Neuronal stem cell (in vitro differentiated cells): ENCODE measurements at regions not wholly inside any gene's neighbourhood (a gene's known extent, or its start where the extent isn't known, plus 50 kb on each side); places are given as distances from the start of the nearest gene placed in this dataset.
A peak's percentile ranks its signal among the peaks of the same experiment; 100 is the strongest.

Experiments used
- DNase-seq: peaks from one replicate; pipeline ENCODE4 v3.0.0-alpha.2; 2013; ENCODE audit warnings: low spot score
- H2AFZ ChIP-seq: one replicate; pipeline ENCODE4 v1.6.1; 2013; ENCODE audit warnings: mild to moderate bottlenecking, low read length, inconsistent platforms
- H2AK5ac ChIP-seq: 2 replicates; pipeline ENCODE4 v1.6.1; 2013; ENCODE audit warnings: low read depth, mild to moderate bottlenecking, inconsistent platforms, low read length, moderate library complexity, mixed read lengths
- H2BK120ac ChIP-seq: 2 replicates; pipeline ENCODE4 v1.6.1; 2013; ENCODE audit warnings: low read depth, mild to moderate bottlenecking, inconsistent platforms, low read length, moderate library complexity, mixed read lengths
- H2BK12ac ChIP-seq: one replicate; pipeline ENCODE4 v1.6.1; 2013; ENCODE audit warnings: low read length, inconsistent platforms
- H2BK15ac ChIP-seq: 2 replicates; pipeline ENCODE4 v1.6.1; 2013; ENCODE audit warnings: mild to moderate bottlenecking, low read length, inconsistent platforms, mixed read lengths
- H2BK5ac ChIP-seq: one replicate; pipeline ENCODE4 v1.6.1; 2013; ENCODE audit warnings: inconsistent platforms, mild to moderate bottlenecking, low read length, moderate library complexity
- H3K14ac ChIP-seq: one replicate; pipeline ENCODE4 v1.6.1; 2013; ENCODE audit warnings: low read length, inconsistent platforms
- H3K18ac ChIP-seq: 2 replicates; pipeline ENCODE4 v1.6.1; 2013; ENCODE audit warnings: low read length, inconsistent platforms
- H3K23ac ChIP-seq: 2 replicates; pipeline ENCODE4 v1.6.1; 2013; ENCODE audit warnings: low read depth, mild to moderate bottlenecking, mixed read lengths, low read length, inconsistent platforms; ENCODE audit not compliant: poor library complexity
- H3K27ac ChIP-seq: replicated peaks from 3 replicates; pipeline ENCODE4 v1.5.1; 2013; ENCODE audit warnings: low read length, inconsistent platforms
- H3K27me3 ChIP-seq, 3 experiments: 2 replicates each; pipeline ENCODE4 v1.6.1; 2013; ENCODE audit warnings: low read length in 3 of 3, mild to moderate bottlenecking in 2 of 3, inconsistent platforms in 1 of 3, low read depth in 1 of 3, mixed read lengths in 1 of 3, moderate library complexity in 1 of 3; ENCODE audit not compliant: control insufficient read depth in 3 of 3, insufficient read depth in 3 of 3
- H3K36me3 ChIP-seq, 2 donors: replicated peaks in 1 of 2; 2 replicates each; pipeline ENCODE4 v1.6.1; 2013; ENCODE audit warnings: low read length in 2 of 2; ENCODE audit not compliant: control insufficient read depth in 2 of 2, insufficient read depth in 2 of 2
- H3K4ac ChIP-seq: 2 replicates; pipeline ENCODE4 v1.6.1; 2013; ENCODE audit warnings: inconsistent platforms, mild to moderate bottlenecking, low read length, moderate library complexity
- H3K4me1 ChIP-seq, 2 donors: 1 replicate in 1 of 2; 2 replicates in 1 of 2; pipeline ENCODE4 v1.6.1; 2013; ENCODE audit warnings: low read length in 2 of 2, low read depth in 1 of 2; ENCODE audit not compliant: control insufficient read depth in 2 of 2, insufficient read depth in 1 of 2
- H3K4me2 ChIP-seq: one replicate; pipeline ENCODE4 v1.6.1; 2013; ENCODE audit warnings: mild to moderate bottlenecking, low read length, inconsistent platforms; ENCODE audit not compliant: insufficient read depth, poor library complexity, severe bottlenecking
- H3K4me3 ChIP-seq, 2 donors: 2 replicates each; pipeline ENCODE4 v1.5.1; 2013; ENCODE audit warnings: low read length in 2 of 2, mild to moderate bottlenecking in 2 of 2, inconsistent platforms in 1 of 2, moderate library complexity in 1 of 2
- H3K79me1 ChIP-seq: one replicate; pipeline ENCODE4 v1.6.1; 2013; ENCODE audit warnings: low read depth, mild to moderate bottlenecking, inconsistent platforms, low read length, moderate library complexity
- H3K9ac ChIP-seq: one replicate; pipeline ENCODE4 v1.6.1; 2013; ENCODE audit warnings: mild to moderate bottlenecking, low read depth, low read length, inconsistent platforms; ENCODE audit not compliant: poor library complexity
- H3K9me3 ChIP-seq, 2 donors: replicated peaks in 1 of 2; 2 replicates each; pipeline versions ENCODE3 to v1.6.1; 2013; ENCODE audit warnings: low read length in 2 of 2, mild to moderate bottlenecking in 2 of 2, inconsistent platforms in 1 of 2, low read depth in 1 of 2, mixed read lengths in 1 of 2, moderate library complexity in 1 of 2; ENCODE audit not compliant: control insufficient read depth in 2 of 2, insufficient read depth in 1 of 2
- H4K8ac ChIP-seq: one replicate; pipeline ENCODE4 v1.6.1; 2013; ENCODE audit warnings: low read depth, mild to moderate bottlenecking, inconsistent platforms, low read length, moderate library complexity
- H4K91ac ChIP-seq: one replicate; pipeline ENCODE4 v1.6.1; 2013; ENCODE audit warnings: low read length, low read depth, mild to moderate bottlenecking, inconsistent platforms; ENCODE audit not compliant: poor library complexity
- WGBS, 2 donors: extraction: QIAGEN DNeasy Blood & Tissue Kit; methylation state at CpG; one replicate each; pipeline ENCODE4 v1.1.7; 2013; ENCODE audit warnings: missing lambda C conversion rate in 2 of 2, mixed read lengths in 1 of 2; ENCODE audit not compliant: insufficient read length in 2 of 2, insufficient replicate concordance in 1 of 2; ENCODE audit errors: extremely low coverage in 2 of 2; 5-methylcytosine and 5-hydroxymethylcytosine counted together

DNA sequence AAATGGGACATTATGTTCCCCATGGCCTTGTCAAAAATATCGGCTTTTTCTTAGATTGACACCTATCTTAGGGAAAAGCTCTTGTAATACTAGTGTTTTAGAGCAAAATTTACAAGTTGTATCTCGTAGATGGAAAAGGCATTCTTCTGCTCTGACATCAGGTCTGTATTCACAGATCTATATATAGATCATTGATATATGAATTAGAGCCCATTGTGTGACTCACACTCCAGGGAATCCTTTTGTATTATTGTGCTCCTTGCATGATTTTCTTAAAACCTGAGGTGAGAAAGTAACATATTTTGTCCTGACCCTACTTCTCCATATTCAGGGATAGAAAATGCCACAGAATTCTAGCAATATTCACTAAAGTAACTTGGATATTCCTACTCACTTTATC, 1160.8 kb upstream of the B3GALT2 start:
- Histone ChIP-seq H3K9me3 (no peaks in the 10 kb centered on the region), H2AFZ (no peak overlapping the region), H2BK5ac (no peak overlapping the region), H3K14ac (no peak overlapping the region), H3K79me1 (no peaks in the 10 kb centered on the region), H3K4me3 (no peak overlapping the region), H3K4me1 (no peaks in the 10 kb centered on the region), H2BK15ac (no peak overlapping the region), H3K4me2 (no peak overlapping the region), H3K4ac (no peak overlapping the region), H4K8ac (no peak overlapping the region), H3K36me3 (no peaks in the 10 kb centered on the region), H2AK5ac (no peak overlapping the region), H3K27me3 (no peaks in the 10 kb centered on the region), H3K27ac (no peak overlapping the region), H2BK120ac (no peak overlapping the region), H2BK12ac (no peak overlapping the region), H3K23ac (no peak overlapping the region), H3K18ac (no peak overlapping the region), H3K9ac (no peak overlapping the region), H4K91ac (no peak overlapping the region)
- no peak for DNase-seq
- whole genome bisulfite sequencing, 2 donors, result no CpG with 5 or more reads among the region's 2 CpGs

DNA sequence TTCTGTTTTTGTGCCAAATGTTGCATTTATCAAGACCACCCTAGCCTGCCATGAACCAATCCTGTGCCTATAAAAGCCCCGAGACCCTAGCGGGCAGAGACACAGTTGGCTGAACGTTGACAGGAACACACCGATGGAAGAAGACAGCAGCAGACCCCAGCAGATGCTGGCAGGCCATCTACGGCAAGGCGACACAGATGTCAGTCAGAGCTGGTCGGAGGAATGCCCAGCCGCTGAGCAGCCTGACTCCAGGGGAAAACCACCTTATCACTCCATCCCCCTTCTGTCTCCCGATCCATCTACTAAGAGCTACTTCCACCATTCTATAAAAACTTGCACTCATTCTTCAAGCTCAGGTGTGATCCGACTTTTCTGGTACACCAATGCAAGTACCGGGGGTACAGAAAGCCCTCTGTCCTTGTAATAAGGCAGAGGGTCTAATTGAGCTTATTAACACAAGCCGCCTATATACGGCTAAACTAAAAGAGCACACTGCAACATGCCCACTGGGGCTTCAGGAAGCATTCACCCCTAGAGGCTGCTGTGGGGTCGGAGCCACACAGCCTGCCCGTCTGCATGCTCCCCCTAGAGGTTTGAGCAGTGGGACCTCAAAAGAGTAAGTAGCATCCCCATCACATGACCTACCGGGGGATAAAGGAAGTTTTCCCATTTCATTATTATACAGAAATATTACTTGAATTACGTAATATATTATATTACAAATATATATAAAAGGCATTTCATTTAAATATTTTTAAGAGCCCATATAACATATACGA, 1156.3 kb upstream of the B3GALT2 start:
- Histone ChIP-seq H3K36me3 (no peaks in the 10 kb centered on the region), H3K27me3 (no peaks in the 10 kb centered on the region), H3K4me1 (no peaks in the 10 kb centered on the region), H3K4me3 (no peak overlapping the region), H2BK15ac (no peak overlapping the region), H3K18ac (no peak overlapping the region), H3K4me2 (no peak overlapping the region), H4K8ac (no peak overlapping the region), H2AK5ac (no peak overlapping the region), H4K91ac (no peak overlapping the region), H3K23ac (no peak overlapping the region), H2BK12ac (no peak overlapping the region), H3K9ac (no peak overlapping the region), H3K27ac (no peak overlapping the region), H3K79me1 (no peaks in the 10 kb centered on the region), H2BK5ac (no peak overlapping the region), H2BK120ac (no peak overlapping the region), H3K14ac (no peak overlapping the region), H3K4ac (no peak overlapping the region), H3K9me3 (no peaks in the 10 kb centered on the region), H2AFZ (peak overlapping the region; percentile 6)
- DNase-seq, result no peak
- WGBS, 2 donors, result no CpG with 5 or more reads among the region's 18 CpGs

DNA sequence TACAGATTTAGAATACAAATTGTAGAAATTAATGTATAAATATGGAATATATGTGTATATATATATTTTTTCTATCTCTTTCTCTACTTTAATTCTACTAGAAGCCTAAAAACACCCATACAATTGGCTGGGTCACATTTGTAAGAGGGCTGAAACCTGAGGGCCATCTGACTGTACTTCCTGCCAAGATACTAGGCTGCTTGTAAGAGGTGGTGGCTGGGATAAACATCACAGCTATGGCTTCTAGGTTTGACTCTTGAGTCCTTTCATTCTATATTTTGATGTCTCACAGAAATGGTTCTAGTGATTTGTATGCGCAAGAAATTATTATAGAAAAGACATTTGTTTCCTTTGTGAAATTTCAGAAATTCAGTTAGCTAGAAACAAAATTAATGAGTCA, 1155.2 kb upstream of the B3GALT2 start:
- WGBS, 2 donors, result no CpG with 5 or more reads among the region's 1 CpG
- Histone ChIP-seq H2BK120ac (no peak overlapping the region), H3K23ac (no peak overlapping the region), H4K8ac (no peak overlapping the region), H3K14ac (no peak overlapping the region), H2AFZ (no peak overlapping the region), H3K79me1 (no peaks in the 10 kb centered on the region), H3K27ac (no peak overlapping the region), H3K4me3 (no peak overlapping the region), H3K4ac (no peak overlapping the region), H3K36me3 (no peaks in the 10 kb centered on the region), H4K91ac (no peak overlapping the region), H2BK15ac (no peak overlapping the region), H3K27me3 (no peaks in the 10 kb centered on the region), H3K18ac (no peak overlapping the region), H3K9me3 (no peaks in the 10 kb centered on the region), H2BK12ac (no peak overlapping the region), H2AK5ac (no peak overlapping the region), H3K4me1 (no peaks in the 10 kb centered on the region), H3K4me2 (no peak overlapping the region), H2BK5ac (no peak overlapping the region), H3K9ac (no peak overlapping the region)
- no peak for DNase-seq

DNA sequence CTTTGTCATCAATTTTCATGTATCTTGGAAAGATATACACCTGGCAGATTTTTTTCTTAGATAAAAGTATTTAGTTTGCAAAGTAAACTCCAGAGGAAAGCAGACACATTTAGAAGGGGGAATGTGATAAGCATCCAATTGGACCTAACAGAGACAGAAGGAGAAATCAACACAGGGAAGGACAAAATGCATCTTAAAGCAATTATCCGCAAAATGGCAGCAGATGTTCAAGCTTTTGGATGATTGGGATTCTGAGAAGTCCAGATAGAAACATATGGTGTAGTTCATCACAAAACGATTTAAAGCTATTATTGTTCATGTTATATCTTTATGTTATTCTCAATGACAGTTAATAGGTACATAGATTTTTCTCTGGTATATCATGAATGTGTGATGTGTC, 1153.1 kb upstream of the B3GALT2 start:
- Histone ChIP-seq H3K9ac (no peak overlapping the region), H2BK5ac (no peak overlapping the region), H3K36me3 (no peaks in the 10 kb centered on the region), H2AK5ac (no peak overlapping the region), H2AFZ (peak overlapping the region; percentile 32), H3K4me1 (no peaks in the 10 kb centered on the region), H3K18ac (no peak overlapping the region), H3K27ac (no peak overlapping the region), H3K23ac (no peak overlapping the region), H3K4me3 (no peak overlapping the region), H3K4me2 (no peak overlapping the region), H3K79me1 (no peaks in the 10 kb centered on the region), H3K27me3 (no peaks in the 10 kb centered on the region), H3K4ac (no peak overlapping the region), H2BK15ac (no peak overlapping the region), H2BK120ac (no peak overlapping the region), H3K14ac (no peak overlapping the region), H3K9me3 (no peaks in the 10 kb centered on the region), H4K91ac (no peak overlapping the region), H4K8ac (no peak overlapping the region), H2BK12ac (no peak overlapping the region)
- no CpG with 5 or more reads among the region's 2 CpGs for WGBS, 2 donors
- DNase-seq, result no peak
